ENCODE measurements at regions not wholly inside any gene's neighbourhood (a gene's known extent, or its start where the extent isn't known, plus 50 kb on each side); places are given as distances from the start of the nearest gene placed in this dataset.

DNA sequence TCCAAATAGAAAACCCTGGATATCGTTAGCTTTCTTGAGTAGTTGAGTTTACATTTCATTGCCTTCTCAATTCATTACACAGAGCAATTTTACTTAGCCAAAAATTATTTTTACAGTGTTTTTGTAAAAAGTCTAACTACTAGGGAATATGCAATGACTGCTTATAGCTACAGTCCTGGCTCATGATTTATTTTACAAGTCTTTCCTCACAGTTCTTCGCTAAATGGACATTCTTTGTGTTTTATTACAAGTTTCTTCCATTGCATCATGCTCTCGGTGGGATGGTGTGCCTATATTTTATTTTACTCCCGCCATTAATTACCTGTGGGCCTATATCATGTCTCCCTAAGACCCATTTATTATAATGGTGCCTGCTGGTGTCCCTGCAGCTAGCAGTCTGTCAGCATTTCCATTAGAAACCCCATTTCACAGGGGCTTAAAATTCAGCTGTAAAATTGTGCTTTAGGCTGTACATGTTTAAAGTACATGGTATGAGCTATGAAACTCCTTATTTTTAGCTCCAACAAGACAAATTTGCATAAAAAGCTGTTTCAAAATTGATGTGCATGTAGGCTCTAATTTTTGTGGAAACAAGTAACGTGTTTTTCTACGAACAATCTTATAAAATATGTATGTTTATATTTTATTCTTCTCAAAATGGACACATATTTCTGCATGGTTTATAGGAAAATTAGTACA, 227.4 kb downstream of the SLC7A11 start:
- DNase-seq: peak; percentile 65

DNA sequence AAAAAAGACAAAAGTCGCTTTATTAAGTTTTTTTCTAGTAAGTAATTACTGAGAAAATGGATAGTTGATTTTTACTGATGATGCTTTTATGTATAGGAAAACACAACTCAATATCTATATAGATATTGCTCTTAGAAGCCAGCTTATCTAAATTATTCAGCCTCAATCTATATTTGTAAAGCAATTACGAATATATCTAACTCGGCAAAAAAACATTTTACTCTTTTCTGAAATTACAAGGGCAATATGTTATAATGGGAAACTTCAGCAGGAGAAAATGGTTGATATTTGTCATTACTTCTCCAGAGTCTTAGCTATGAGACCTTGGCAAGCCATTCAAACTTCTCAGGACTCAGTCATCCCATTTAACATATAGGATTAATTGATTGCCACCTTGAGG, 228.5 kb downstream of the SLC7A11 start:
- no peak for DNase-seq

DNA sequence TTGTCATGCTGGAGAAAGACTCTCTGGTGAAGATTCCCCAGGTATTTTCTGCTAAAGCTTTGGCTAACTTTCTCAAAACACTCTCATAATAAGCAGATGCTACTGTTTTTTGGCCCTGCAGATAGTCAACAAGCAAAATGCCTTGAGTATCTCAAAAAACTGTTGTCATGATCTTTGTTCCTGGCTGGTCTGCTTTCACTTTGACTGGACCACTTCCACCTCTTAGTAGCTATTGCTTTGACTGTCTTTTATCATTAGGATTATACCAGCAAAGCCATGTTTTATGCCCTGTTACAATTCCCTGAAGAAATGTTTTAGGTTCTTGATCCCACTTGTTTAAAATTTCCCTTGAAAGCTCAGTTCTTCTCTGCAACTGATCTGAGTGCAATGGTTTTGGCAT, 231.5 kb downstream of the SLC7A11 start:
- no peak for DNase-seq

DNA sequence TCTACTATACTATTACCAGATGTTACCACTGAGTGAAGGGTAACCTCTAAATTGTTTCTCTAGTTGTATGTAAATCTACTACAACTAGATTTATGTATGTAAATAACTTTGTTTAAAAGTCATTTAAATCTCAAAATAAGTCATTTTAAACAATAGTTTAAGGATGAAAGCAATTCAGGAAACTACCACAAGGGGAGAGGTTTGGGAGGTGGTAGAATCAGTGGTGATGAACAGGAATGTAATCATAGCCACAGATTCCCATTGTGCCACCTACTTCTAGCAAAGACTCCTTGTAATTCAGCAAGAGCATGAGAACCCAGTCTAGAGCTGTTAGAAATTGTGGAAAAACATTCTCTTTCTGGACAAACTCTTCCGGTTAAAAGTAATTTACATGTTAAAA, 234.6 kb downstream of the SLC7A11 start:
- DNase-seq: no peak

DNA sequence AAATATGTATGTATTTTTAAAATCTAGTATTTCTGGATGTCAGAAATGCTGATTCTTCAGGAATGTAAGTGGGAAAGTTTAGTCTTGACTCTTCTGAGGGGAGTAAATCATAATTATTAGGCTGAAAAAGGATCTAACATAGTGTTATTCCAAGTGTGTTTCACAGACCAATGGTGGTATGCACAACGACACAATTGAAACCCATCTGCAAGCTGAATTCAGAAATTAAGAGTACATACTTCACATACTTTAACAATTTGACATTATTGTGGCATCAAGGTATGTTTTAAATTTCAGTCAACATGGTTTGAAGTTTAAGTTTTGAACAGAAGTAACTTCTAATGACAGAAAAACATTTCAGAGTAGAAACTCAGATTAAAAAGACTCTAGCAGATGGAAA, 236.7 kb downstream of the SLC7A11 start:
- no peak for DNase-seq

DNA sequence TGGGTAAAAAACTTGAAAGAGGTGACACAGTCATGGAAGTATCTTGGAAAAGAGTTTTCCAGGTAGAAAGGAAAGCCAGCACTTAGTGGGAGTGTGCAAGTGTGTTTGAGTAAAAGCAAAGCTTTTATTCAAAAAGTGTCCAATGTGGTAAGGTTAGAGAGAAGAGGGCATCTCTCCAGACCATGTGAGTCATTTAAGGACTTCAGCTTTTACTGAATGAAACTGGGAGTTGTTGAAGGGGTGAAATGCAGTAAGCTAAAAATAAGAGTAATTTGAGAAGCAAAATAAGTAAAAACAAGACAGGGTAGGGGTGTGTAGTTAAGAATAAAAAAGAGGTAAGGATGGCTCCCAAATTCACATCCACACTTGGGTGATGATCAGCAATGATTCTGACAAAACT, 238.9 kb downstream of the SLC7A11 start:
- DNase-seq: no peak

DNA sequence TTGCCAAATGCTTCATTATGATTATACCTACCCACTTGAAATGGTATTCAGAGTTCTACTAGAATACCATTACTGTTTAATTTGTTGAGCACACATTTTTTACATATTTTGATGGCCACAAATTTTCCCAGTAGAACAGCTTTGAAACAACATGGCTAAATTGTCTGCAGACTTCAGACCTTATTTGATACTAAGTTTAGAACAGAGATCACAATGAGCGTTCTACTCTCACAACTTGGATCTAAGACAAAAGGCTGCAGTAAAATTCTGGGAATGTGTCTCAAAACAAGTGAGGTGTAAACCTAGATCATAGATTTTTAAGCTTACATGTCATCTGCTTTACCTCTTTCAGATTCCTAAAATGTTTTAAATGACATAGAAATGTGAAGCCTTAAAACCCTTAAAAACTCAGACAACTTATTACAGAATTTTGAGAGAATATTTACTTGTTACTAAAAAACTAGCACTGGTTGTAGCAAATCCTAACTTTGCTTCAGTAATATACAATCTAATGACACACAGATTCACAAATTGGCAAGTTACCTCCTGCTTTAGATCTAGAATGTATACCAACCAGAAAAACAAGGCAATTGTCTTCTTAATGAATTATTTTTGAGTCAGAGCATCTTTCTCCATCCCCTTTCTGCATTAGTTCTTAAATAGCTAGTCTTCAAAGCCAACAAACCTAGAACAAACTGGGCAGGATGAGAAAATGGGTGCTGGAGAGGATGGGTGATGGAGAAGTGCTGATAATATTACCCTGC, 243.3 kb downstream of the SLC7A11 start:
- no peak for DNase-seq

DNA sequence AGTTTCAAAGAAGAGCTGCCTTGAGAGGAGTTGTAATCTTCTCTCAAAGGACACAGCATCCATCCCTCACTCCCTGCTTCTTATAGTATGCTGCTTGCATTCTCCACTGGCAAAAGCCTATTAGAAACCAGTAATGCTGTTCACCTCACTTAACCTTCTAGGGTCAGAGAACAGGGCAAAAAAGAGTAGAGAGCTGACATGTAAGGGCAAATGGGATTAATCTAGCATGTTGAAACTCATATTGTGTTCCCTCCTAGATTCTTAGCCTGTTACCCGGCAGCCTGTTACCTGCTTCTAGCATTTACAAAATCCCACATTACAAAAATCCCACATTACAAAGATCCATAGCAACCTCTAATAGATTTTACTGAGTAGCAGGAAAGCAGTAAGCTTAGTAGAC, 244.7 kb downstream of the SLC7A11 start:
- DNase-seq: no peak

DNA sequence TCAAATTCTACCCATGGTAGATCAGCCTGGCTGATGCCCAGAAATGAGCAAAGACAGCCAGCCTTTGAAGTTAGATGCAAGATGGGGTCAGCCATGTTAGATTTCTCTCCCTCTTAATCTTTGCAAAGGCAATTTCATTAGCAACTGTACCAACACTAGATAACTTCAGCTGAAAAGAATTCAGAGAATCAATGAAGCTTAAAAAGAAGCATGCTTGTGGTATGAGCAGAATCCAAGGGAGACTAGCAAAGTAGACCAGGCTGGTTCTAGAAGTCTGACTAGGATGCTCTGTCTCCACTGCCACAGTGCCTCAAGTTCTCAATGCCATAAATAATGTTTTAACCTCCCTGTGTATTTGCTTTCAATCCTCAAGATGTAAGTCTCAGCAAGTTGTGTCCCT, 247.3 kb downstream of the SLC7A11 start:
- no peak for DNase-seq

DNA sequence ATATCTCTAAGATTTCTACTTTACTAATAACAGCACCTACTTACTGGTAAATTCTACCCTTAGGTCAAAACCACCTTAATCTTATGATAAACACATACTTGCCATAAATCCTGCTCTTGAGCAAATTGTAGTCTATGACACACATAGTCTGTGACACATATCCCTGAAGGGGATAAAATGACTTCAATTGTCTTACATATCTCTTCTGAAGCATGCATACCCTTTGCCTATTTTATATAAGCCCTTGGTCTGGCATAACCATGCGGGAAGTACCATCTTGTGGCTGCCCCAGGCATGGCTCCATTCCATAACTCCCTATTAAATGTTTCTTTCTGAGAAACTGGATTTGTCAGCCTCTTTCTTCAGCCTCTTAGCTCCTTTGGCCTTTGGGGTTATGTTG, 248.9 kb downstream of the SLC7A11 start:
- no peak for DNase-seq

DNA sequence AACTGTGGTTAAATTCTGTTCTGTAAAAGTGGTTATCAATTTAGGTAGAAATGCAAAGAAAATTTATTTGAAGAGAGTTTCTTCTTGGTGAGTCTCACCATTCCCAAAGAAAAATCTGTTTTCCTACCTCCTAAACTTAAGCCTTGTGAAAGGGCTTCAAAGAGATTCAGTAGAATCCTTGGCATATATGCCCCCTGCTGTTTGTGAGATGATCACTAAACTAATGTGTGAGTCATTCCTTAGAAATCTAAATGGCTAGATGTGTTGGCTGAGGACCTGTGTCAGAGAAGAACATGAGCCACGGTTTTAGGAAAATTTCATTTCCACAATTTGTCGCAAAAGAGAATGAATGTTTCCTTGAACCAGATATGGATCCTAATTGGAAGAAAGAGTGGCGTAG, 260.9 kb downstream of the SLC7A11 start:
- DNase-seq: no peak

DNA sequence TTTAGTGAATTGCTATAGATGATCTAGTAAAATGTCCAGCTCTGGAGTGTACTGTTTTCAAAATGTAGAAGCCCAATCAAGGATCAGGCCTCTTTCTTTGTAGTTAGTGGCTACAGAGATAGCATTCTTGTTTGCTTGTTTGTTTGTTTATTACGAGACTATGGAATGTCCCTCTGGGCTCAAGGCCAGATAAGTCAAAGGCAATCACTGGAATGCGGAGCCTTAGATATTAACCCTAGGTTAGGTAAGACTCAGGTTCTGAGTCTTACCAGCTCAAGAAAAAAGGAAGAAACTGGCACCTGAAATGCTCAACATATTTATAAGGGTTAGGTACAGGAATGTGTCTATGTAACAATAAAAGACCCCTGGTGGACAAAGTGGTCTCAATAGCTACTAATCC, 261.5 kb downstream of the SLC7A11 start:
- no peak for DNase-seq

DNA sequence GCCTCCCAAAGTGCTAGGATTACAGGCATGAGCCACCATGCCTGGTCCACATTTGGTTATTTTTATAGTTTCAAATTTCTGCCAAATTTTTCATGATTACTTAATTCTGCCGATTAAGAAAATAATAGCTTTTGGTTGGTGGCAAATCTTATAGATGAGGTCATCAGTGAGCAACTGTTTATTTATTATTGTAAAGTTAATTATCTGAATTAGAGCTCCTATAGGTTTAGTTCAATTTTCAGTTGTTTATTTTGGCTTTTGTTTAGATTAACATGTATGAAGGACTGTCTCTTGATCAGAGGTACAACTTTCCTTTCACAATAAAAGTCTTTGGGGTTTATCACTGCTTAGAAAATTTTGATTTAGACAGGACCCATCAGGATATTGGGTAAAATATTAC, 262.2 kb downstream of the SLC7A11 start:
- no peak for DNase-seq

DNA sequence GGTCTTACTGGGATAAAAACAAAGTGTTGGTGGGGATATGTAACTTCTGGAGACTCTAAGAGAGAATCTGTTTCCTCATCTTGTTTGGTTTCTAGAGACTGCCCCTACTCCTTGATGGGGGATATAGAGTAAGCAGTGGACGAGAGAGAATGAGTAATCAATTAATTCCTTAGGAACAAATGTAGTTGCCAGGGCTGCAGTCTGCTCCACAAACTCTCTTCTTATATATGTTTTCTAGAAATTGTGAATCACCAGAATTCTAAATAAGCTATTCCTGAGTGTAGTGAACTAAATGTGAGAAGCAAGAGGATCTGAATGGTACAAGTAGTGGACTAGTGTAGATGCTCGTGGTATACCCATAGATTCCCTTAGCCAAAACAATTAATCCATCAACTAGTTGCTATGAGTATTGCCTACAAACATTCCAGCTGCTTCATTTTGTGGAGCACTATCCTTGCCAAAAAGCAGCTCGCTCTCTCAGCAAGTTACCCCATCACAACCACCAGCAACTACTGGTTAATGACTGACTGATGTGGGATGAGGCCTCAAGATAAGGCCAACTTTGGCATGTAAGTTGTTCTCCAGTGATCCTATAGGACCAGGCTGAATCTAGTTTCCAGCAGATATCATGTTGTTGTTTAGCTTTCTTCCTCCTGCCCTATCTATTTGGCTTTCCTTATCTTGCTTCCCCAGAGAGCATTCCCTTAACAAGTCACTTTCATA, 273.0 kb downstream of the SLC7A11 start:
- no peak for DNase-seq

DNA sequence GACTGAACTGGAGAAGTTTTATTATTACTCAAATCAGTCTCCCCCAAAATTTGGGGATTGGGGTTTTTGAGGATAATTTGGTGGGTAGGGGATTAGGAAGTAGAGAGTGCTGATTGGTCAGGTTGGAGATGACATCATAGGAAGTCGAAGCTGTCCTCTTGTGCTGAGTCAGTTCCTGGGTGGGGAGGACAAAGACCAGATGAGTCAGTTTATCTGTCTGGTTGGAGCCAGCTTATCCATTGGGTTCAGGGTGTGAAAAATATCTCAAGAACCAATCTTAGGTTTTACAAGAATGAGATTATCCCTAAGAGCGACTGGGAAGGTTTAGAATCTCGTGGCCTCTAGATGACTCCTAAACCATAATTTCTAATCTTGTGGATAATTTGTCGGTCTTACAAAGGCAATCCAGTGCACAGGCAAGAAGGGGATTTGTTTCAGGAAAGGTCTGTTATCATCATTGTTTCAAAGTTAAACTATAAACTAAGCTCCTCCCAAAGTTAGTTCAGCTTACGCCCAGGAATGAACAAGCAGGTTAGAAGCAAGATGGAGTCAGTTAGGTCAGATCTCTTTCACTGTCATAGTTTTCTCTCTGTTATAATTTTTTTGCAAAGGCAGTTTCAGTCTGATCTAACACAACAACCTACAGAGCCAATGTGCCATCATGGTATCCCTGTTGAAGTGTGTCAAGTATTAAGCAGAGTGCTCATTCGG, 274.5 kb downstream of the SLC7A11 start:
- no peak for DNase-seq

DNA sequence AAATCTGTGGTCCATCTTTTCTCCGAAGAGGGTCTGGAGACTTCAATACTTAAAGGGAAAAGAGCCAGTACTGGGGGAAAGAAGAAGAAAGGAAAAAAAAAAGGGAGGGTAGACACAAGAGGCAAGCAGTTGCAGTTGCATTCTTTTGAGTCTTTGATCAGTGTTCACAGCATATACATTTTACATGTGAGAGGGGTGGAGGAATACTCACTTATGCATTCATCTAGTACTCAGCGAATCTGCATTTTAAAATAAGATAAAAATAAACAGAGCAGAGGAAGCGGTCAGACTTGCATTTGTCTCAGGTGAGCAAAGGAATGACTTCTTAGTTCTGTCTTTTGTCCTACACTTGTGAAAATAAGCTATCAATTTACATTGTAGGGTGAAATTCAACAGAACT, 275.6 kb downstream of the SLC7A11 start:
- no peak for DNase-seq

DNA sequence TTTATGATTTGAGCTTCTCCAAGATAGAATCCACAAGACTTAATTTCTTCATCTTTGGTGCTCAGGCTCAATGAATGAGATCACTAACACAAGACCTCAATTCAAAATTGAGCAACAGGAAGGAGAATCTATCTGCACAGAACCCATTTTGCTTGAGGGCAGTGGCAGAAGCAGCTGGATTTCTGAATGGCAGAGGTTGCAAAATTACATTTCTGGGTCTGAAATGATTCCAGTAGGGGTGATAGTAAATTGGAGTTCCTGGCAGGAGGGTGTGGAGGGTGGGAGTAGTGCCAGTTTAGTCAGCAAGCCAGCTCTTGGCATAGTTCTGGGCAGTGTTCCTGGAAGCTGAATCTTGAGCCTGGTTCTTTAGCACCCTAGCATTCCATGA, 281.1 kb downstream of the SLC7A11 start:
- no peak for DNase-seq

DNA sequence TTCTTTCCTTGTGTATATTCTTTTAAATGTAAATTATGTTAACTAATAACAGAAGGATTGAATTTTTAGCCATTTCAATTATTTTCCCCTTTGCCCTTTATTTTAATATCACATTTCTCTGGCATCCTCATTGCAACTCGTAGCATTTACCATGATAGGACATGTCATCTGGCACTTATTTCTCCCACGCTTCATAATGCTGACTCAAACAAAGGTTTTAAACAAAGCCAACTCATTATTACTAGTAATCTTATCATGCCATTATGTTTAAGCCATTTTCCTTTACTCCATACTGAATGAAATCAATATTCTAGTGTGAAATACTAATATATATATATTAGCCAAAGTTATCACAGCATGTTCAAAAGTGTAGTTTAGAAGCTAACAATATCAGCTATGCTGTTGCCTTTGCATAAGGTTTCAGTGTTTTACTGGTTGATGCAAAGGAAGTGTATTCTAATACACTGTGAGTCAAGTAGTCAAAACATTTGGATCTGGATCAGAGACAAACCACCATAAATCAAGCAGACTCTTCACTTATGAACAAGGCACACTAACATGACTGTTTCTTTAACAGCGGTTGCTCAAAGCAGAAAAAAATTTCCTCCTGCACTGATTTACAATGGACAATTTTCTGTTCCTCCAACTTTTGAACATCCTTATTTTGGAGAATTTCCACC, 281.6 kb downstream of the SLC7A11 start:
- DNase-seq: no peak

DNA sequence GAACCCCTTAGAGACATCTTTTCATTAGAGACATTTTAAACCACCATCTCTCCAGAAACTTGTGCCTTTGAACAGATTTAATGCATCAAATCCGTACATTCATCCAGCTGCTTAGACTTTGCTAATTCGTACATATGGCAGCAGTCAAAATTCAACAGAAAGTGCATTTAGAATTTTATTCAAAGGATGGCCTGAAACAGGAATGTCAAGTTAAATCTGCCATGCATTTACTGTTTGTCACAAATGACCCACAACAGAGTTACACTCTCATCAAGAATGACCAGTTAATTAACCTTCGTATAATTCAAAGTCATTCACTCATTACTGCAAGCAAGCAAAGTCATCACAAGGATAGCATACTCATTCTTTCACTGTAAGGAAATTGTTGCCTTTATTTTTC, 284.3 kb downstream of the SLC7A11 start:
- DNase-seq: no peak

DNA sequence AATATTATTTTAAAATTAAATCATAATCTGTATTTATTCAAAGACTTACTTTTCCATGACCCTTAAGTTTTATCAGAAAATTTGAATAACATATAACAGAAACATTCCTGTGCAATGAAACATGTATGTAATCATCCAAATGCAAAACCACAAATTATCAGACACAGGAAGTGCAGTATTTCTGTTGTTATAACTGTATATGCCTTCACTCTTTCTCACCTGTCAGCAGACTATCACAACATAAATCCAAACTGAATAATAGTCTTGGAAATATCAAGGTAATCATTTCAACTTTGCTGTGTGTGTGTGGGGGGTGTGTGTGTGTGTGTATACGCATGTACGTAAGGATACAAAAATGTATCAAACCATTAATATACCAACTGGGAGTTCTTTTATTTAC, 285.9 kb downstream of the SLC7A11 start:
- no peak for DNase-seq

DNA sequence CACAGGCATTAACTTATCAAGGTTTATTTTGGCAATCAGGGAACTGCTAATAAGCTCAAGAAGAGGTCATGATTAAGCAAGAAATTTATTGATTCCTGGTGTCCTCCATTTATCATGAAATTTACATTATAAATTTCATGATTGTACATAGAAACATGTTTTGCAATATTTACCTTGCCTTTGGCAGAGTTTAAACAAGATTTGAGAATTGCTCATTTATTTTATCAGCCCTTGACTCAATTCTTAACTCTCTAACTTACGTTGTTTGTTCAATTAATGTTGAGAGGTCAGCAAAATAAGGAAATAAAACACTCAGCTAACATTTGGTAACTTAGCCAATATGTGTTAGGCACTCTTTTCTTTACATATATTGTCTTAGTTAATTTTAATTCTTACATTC, 286.6 kb downstream of the SLC7A11 start:
- no peak for DNase-seq

DNA sequence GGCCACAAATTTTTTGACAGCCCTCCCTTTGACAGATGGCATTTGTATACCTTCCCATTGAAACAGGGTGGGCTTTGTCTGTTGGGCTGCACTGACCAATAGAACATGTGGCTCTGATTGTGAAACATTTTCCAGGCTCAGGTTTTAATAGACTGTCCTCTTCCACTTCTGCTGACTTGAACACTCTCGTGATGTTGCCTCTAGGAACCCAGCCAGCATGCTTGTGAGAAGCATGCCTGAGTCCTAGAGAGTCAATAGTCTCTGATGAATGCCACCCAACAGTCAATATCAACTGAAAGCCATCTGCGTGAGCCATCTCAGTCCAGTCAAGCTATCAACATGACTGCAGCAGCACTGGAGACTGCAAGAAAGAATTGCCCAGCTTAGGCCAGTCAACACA, 290.0 kb downstream of the SLC7A11 start:
- DNase-seq: peak; percentile 37

DNA sequence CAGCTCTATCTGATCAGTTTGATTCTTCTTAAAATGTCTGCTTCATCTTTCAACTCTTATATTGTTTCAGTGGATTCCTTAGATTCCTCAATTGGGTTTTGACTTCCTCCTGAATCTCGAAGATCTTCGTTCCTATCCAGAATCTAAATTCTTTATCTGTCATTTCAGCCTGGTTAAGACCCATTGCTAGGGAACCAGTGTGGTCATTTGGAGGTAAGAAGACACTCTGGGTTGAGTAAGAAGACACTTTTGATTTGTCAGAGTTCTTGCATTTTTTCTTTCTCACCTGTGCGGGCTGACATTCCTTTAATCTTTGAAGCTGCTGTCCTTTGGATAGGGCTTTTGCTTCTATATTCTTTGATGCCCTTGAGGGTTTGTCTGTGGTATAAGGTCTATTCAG, 291.9 kb downstream of the SLC7A11 start:
- no peak for DNase-seq
